GM12864 (cell line): ENCODE measurements at regions not wholly inside any gene's neighbourhood (a gene's known extent, or its start where the extent isn't known, plus 50 kb on each side); places are given as distances from the start of the nearest gene placed in this dataset.

Source experiments
- DNase-seq: peaks from one replicate; pipeline ENCODE4 v3.0.0-alpha.2; 2011; ENCODE audit warnings: low read depth
- H3K4me3 ChIP-seq: 2 replicates; pipeline ENCODE4 v1.5.1; 2011; ENCODE audit warnings: mild to moderate bottlenecking, low read depth, low read length, control low read depth
- TF ChIP-seq, protein P1 (sequence below): IDR thresholded peaks from 2 replicates; pipeline ENCODE4 v1.5.1; 2011; ENCODE audit warnings: low read depth, mild to moderate bottlenecking, moderate library complexity, low read length, control low read depth, inconsistent platforms; ENCODE audit errors: missing control alignments

DNA sequence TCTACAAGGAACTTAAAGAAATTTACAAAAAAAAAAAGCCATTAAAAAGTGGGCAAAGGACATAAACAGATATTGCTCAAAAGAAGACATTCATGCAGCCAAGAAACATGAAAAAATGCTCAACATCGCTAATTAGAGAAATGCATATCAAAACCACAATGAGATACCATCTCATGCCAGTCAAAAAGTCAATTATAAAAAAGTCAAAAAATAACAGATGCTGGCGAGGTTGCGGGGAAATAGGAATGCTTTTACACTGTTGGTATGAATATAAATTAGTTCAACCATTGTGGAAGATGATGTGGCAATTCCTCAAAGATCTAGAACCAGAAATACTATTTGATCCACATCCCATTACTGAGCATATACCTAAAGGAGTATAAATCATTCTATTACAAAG, 411.9 kb upstream of the MARCKS start:
- TF ChIP-seq, protein P1, sequence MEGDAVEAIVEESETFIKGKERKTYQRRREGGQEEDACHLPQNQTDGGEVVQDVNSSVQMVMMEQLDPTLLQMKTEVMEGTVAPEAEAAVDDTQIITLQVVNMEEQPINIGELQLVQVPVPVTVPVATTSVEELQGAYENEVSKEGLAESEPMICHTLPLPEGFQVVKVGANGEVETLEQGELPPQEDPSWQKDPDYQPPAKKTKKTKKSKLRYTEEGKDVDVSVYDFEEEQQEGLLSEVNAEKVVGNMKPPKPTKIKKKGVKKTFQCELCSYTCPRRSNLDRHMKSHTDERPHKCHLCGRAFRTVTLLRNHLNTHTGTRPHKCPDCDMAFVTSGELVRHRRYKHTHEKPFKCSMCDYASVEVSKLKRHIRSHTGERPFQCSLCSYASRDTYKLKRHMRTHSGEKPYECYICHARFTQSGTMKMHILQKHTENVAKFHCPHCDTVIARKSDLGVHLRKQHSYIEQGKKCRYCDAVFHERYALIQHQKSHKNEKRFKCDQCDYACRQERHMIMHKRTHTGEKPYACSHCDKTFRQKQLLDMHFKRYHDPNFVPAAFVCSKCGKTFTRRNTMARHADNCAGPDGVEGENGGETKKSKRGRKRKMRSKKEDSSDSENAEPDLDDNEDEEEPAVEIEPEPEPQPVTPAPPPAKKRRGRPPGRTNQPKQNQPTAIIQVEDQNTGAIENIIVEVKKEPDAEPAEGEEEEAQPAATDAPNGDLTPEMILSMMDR: no peak

DNA sequence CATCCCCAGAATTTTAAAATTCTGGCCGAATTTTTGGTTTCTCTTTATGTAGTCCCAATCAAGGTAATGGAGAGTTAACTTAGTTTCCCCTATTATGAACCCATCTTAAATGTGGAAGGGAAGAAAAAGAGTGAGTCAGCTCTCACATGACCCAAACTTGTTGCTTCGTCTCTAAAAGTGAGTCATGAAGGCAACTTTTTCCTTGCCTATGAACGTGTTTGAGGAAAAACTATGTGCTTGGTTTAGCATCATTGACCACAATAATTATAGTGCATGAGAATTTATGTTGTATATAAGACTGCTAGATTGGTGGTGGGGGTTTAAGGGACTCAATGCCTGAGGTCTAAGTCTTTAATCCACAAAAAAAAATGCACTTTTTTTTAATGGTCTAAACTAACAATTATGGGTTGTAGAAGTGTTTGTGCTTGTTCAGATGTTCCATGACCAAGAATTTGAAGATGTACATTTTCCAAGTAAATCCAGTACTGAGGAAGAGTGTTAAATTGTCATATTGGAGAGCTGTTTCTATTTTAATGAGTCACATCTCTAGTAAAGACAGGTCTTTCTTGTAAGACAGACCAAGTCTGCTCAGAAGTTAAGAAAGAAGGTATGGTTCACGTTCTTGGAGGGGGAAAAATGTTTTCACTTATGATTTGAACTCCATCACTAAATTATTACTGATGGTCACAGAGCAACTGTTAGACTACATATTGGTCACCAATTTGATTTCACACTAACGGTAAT, 409.9 kb upstream of the MARCKS start:
- DNase-seq: no peak
- TF ChIP-seq, protein P1: no peak
- H3K4me3 ChIP-seq: no peak overlapping the region

More for the DNA sequence above, 411.9 kb upstream of the MARCKS start:
- H3K4me3 ChIP-seq: no peak overlapping the region
- no peak for DNase-seq

DNA sequence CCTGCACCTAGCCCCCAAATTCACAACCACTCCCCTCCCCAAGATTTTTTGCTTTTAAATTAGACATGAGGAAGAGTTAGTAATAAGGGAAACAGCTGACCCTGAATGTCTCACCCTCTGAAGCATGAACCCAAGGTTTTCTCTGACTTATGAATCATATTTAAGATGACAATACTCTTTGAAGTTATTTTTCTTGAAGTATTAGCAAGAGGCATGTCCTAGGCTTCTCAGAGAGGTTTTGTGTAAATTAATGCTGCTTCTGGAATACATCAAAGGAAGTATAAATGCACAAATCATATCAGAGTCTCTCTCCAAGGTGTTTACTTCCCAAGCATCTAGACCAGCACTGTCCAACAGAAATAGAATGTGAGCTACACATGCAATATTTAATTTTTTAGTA, 408.1 kb upstream of the MARCKS start:
- TF ChIP-seq, protein P1: no peak
- no peak overlapping the region for H3K4me3 ChIP-seq
- no peak for DNase-seq

DNA sequence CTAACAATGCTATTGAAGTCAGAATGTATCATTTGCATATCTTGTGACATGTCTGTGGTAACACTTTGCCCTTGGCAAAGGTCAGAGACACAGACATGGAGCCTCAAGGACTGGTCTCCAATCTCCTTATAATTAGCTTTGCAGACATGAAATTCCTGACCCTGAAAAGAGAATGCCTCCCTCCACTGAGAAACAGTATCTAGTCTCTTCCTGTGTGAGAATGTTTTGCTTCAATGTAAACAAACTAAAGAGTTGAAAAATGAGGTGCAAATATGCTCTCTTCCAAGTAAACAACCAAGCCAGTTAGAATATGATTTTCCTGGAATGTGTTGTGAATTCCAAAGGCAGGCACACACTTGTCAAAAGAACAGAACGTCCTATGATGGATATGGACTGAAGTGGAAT, 407.1 kb upstream of the MARCKS start:
- TF ChIP-seq, protein P1: no peak

DNA sequence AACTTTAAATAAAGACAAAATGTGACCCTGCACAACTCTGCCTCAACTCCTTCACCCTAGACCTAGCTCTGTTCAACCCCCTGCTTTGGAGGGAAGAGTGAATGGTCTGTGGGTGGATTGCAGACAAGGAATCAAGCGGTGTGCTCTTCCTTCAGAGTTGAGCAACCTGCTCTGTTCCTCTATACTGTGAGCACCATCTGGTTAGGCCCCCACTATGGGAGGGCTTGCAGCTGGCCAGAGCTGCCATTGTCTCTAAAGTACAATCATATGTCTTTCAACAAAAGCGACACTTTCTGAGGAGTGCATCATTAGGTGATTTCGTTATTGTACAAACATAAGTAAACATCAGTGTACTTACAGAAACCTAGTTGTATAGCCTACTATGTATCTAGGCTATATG, 406.1 kb upstream of the MARCKS start:
- TF ChIP-seq, protein P1: no peak
- no peak for DNase-seq
- H3K4me3 ChIP-seq: no peak overlapping the region

More for the DNA sequence above, 407.1 kb upstream of the MARCKS start:
- H3K4me3 ChIP-seq: no peak overlapping the region
- no peak for DNase-seq

DNA sequence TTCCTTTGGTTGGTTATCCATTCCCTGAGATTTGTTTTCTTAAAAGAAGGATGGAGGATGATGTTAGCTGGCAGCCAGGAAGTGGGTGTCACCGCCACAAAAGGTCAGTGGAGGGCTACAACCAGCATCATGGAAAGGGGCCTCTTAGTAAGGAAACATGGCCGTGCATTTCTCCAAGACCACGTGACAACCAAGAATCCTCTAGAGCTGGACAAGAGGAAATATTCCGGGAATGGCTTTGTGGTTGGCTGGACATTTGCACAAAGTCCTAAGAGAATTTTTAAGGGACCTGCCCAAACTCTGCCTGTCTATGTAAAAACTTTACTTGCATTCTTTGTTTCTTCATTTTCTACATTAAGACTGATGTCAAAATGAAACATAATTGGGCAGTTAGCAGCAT, 399.9 kb upstream of the MARCKS start:
- TF ChIP-seq, protein P1: no peak
- DNase-seq: no peak
- no peak overlapping the region for H3K4me3 ChIP-seq

DNA sequence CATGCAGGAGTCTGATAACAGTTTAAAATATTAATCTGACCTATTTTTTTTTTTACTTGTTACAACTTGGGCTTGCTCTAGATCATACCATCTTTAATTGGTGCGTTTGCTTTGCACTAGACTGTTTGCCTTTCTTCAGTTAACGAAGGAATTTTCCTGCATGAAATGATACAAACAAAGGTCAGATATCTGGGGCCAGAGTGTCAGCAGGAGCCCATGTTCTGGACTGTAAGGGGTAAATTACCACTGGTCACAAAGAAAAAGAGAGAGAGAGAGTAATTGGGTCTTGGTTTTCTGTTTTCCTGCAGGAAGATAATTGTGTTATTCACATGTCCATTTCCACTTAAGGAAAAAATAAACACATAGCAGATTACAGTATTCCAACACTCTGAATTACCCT, 399.4 kb upstream of the MARCKS start:
- TF ChIP-seq, protein P1: no peak
- DNase-seq: no peak
- H3K4me3 ChIP-seq: no peak overlapping the region
